Uterus (tissue), 3 donors: ENCODE measurements at regions not wholly inside any gene's neighbourhood (a gene's known extent, or its start where the extent isn't known, plus 50 kb on each side); places are given as distances from the start of the nearest gene placed in this dataset.

Source experiments
- DNase-seq, 2 donors: peaks; one replicate each; pipeline ENCODE4 v3.0.0-alpha.2; 2019 to 2020
- H3K27ac ChIP-seq, 2 donors: fragments of 200-600 bp; sonication (generic); 1 replicate in 1 of 2; 2 replicates in 1 of 2; pipeline ENCODE4 v1.5.1; 2016 to 2018
- H3K27me3 ChIP-seq, 2 donors: fragments of 200-600 bp; sonication (generic); one replicate each; pipeline ENCODE4 v1.5.1; 2018 to 2019; ENCODE audit warnings: control low read depth in 1 of 2
- H3K36me3 ChIP-seq, 2 donors: fragments of 200-600 bp; sonication (generic); one replicate each; pipeline ENCODE4 v1.5.1; 2019; ENCODE audit warnings: control low read depth in 1 of 2
- H3K4me1 ChIP-seq, 2 donors: fragments of 200-600 bp; sonication (generic); one replicate each; pipeline ENCODE4 v1.5.1; 2018 to 2019; ENCODE audit warnings: control low read depth in 1 of 2
- H3K4me3 ChIP-seq, 2 donors: fragments of 200-600 bp; sonication (generic); 1 replicate in 1 of 2; 2 replicates in 1 of 2; pipeline ENCODE4 v1.5.1; 2018 to 2019; ENCODE audit warnings: mild to moderate bottlenecking in 1 of 2
- H3K9me3 ChIP-seq, 2 donors: fragments of 200-600 bp; sonication (generic); one replicate each; pipeline ENCODE4 v1.5.1; 2019; ENCODE audit warnings: control low read depth in 1 of 2
- POLR2A ChIP-seq, 2 donors: fragments of 450-650 bp; IDR thresholded peaks; one replicate each; pipeline ENCODE4 v1.6.1; 2016; ENCODE audit warnings: antibody characterized with exemption in 2 of 2, mild to moderate bottlenecking in 1 of 2, moderate library complexity in 1 of 2
- intact Hi-C: fragments of 100-400 bp; cut with DNase I; formaldehyde crosslinking; loops from one replicate; pipeline ENCODE4 v1.15.1; 2023; ENCODE audit warnings: low total_unique reads
- TF ChIP-seq, protein P1 (sequence below), 4 experiments: fragments of 200-600 bp in 2 of 4; fragments of 450-650 bp in 2 of 4; sonication (generic) in 2 of 4; IDR thresholded peaks; one replicate each; pipeline ENCODE4 v1.5.1; 2016 to 2019; ENCODE audit warnings: antibody characterized with exemption in 4 of 4, mild to moderate bottlenecking in 2 of 4, moderate library complexity in 1 of 4
- donor health status: DM: yes; HTN: yes; CAD: no.

DNA sequence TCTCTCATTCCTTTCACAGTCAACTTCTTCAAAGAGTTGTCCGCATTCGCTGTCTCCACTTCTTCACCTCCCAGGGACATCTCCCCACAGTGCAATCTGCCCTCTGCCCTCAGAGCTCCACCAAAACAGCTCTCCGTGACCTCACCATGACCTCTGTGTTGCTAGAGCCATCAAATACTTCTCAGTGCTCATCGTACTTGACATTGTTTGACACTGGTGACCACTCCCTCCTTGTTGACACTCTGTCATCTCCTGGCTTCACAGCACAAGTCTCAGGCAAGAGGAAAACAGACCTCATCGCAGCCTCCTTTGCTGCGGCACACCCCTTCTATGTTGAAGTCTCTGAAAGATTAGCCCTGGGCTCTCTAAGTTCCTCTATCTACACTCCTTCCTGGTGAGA, 90.5 kb upstream of the CCDC160 start:
- Histone ChIP-seq H3K27me3 (no peaks in the 10 kb centered on the region), H3K36me3 (no peaks in the 10 kb centered on the region), H3K4me1 (no peaks in the 10 kb centered on the region), H3K9me3 (no peaks in the 10 kb centered on the region), H3K27ac (no peak overlapping the region), H3K4me3 (no peak overlapping the region)
- TF ChIP-seq, protein P1, sequence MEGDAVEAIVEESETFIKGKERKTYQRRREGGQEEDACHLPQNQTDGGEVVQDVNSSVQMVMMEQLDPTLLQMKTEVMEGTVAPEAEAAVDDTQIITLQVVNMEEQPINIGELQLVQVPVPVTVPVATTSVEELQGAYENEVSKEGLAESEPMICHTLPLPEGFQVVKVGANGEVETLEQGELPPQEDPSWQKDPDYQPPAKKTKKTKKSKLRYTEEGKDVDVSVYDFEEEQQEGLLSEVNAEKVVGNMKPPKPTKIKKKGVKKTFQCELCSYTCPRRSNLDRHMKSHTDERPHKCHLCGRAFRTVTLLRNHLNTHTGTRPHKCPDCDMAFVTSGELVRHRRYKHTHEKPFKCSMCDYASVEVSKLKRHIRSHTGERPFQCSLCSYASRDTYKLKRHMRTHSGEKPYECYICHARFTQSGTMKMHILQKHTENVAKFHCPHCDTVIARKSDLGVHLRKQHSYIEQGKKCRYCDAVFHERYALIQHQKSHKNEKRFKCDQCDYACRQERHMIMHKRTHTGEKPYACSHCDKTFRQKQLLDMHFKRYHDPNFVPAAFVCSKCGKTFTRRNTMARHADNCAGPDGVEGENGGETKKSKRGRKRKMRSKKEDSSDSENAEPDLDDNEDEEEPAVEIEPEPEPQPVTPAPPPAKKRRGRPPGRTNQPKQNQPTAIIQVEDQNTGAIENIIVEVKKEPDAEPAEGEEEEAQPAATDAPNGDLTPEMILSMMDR (IDR thresholded peaks at IDR 0.05): no peak
- TF ChIP-seq POLR2A (IDR thresholded peaks at IDR 0.05): no peak
- intact Hi-C loops: no loop called here
- no peak for DNase-seq

DNA sequence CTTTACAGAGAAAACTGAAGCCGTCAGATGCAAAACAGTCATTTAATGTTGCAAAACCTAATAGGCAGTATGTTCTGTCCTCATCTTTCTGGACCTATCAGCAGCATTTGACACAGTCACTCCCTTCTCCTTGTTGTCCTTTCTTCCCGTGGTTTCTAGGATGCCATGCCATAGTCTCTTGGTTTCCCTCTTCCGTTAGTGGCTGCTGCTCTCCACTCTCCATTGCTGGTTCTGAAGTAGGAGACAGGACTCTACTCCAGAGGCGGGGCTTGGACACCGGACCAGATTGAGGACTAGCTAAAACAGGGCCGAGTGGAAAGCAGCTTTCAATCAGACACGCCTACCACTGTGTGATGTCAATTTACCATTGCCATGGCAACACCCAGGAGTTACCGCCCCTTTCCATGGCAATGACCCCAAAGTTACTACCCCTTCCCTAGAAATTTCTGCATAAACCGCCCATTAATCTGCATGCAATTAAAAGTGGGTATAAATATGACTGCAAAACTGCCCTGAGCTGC, 88.8 kb upstream of the CCDC160 start:
- H3K36me3 ChIP-seq: no peaks in the 10 kb centered on the region
- no peak for DNase-seq

DNA sequence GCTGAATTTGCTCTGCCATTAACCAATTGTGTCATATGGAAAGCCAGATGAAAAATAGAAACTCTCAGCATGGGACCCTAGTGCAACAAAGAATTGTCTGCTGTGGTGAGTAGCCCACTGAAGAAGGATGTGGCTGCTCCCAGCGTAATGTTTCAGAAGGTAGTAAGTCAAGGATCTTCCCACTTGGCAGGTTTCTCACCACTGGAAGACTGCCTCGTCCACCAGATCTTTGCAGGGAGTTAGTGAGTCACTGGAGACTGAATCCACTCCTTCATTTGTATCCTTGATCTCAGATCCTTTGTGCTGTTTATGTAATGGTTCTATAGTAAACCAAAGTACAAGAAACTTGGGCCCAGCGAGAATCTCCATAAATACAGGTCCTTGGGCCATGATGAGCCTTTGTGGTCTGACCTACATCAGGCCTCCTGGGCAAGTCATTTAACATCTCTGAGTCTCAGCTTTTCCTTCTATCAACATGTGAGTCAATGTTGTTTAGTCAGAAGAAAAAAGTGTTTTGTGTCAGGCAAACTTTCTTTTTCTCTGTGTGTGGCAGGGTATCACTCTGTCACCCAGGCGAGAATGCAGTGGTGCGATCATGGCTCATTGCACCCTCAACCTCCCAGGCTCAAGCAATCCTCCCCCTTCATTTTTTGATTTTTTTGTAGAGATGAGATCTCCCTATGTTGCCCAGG, 78.0 kb upstream of the CCDC160 start:
- no peak for DNase-seq
- intact Hi-C loops: no loop called here
- TF ChIP-seq POLR2A (IDR thresholded peaks at IDR 0.05): no peak
- TF ChIP-seq, protein P1 (IDR thresholded peaks at IDR 0.05): no peak

More for the DNA sequence above, 88.8 kb upstream of the CCDC160 start:
- TF ChIP-seq, protein P1 (IDR thresholded peaks at IDR 0.05): no peak
- TF ChIP-seq POLR2A (IDR thresholded peaks at IDR 0.05): no peak
- Histone ChIP-seq H3K9me3 (no peaks in the 10 kb centered on the region), H3K27ac (no peak overlapping the region), H3K27me3 (no peaks in the 10 kb centered on the region), H3K4me3 (no peak overlapping the region), H3K4me1 (no peaks in the 10 kb centered on the region)
- intact Hi-C loops: no loop called here

DNA sequence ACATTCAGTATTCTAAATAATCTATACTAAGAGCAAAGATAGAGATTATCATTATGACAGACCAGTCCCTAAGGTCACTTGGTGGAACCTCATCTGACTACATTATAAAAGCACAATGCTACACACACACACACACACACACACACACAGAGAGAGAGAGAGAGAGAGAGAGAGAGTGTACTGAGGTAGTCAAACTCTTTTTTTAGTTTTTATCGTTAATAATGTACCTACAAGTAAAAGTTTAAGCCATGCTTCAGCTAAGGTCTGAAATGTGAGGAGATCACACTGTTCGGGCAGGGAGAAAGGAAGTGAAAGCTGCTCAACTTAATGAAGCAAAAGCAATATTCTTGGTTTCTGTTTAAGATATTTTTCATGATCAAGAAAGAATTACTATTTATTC, 75.8 kb upstream of the CCDC160 start:
- intact Hi-C loops: no loop called here
- H3K36me3 ChIP-seq: no peaks in the 10 kb centered on the region
- no peak overlapping the region for H3K27ac ChIP-seq
- no peaks in the 10 kb centered on the region for H3K27me3 ChIP-seq
- no peak overlapping the region for H3K4me3 ChIP-seq
- DNase-seq: no peak
- no peaks in the 10 kb centered on the region for H3K9me3 ChIP-seq
- no peaks in the 10 kb centered on the region for H3K4me1 ChIP-seq
- TF ChIP-seq, protein P1 (IDR thresholded peaks at IDR 0.05): no peak
- TF ChIP-seq POLR2A (IDR thresholded peaks at IDR 0.05): no peak

More for the DNA sequence above, 78.0 kb upstream of the CCDC160 start:
- Histone ChIP-seq H3K4me1 (no peaks in the 10 kb centered on the region), H3K27ac (no peak overlapping the region), H3K27me3 (peaks cover 0 to 5% of the 10 kb centered on the region in 2 donors), H3K4me3 (no peak overlapping the region), H3K9me3 (no peaks in the 10 kb centered on the region), H3K36me3 (no peaks in the 10 kb centered on the region)

DNA sequence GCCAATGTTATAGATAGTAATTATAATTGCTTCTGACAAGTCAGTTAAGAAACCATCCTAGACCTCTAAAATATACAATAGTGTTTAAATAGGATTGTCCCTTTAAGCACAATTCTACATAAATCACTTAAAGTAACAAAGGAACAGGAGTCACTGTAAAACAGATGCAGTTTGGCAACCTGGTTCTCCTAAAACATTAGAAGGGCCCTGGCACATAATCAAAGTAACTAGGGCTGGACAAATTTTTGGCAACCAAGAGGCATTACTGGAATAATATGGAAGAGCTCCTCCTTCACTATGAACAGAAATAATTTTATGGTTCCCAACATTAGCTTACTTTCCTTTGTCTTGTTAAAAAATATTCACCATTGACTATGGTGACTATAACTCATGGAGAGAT, 75.0 kb upstream of the CCDC160 start:
- Histone ChIP-seq H3K36me3 (no peaks in the 10 kb centered on the region), H3K4me3 (no peak overlapping the region), H3K27ac (no peak overlapping the region), H3K27me3 (no peaks in the 10 kb centered on the region), H3K9me3 (no peaks in the 10 kb centered on the region), H3K4me1 (no peaks in the 10 kb centered on the region)
- TF ChIP-seq POLR2A (IDR thresholded peaks at IDR 0.05): no peak
- TF ChIP-seq, protein P1 (IDR thresholded peaks at IDR 0.05): no peak
- intact Hi-C loops: no loop called here
- no peak for DNase-seq
